HG03060 (cell line): ENCODE measurements at regions not wholly inside any gene's neighbourhood (a gene's known extent, or its start where the extent isn't known, plus 50 kb on each side); places are given as distances from the start of the nearest gene placed in this dataset.
"Not testable (repeated sequence)": the region's sequence is repeated elsewhere in the genome, so short reads cannot be mapped to it uniquely, and the experiment has no call there.

Source experiments
- ATAC-seq: cut with Tn5 transposase; IDR thresholded peaks from one replicate; pipeline ENCODE4 v1.9.1; 2021; ENCODE audit warnings: low read depth, moderate number of reproducible peaks; ENCODE audit not compliant: unreplicated experiment

DNA sequence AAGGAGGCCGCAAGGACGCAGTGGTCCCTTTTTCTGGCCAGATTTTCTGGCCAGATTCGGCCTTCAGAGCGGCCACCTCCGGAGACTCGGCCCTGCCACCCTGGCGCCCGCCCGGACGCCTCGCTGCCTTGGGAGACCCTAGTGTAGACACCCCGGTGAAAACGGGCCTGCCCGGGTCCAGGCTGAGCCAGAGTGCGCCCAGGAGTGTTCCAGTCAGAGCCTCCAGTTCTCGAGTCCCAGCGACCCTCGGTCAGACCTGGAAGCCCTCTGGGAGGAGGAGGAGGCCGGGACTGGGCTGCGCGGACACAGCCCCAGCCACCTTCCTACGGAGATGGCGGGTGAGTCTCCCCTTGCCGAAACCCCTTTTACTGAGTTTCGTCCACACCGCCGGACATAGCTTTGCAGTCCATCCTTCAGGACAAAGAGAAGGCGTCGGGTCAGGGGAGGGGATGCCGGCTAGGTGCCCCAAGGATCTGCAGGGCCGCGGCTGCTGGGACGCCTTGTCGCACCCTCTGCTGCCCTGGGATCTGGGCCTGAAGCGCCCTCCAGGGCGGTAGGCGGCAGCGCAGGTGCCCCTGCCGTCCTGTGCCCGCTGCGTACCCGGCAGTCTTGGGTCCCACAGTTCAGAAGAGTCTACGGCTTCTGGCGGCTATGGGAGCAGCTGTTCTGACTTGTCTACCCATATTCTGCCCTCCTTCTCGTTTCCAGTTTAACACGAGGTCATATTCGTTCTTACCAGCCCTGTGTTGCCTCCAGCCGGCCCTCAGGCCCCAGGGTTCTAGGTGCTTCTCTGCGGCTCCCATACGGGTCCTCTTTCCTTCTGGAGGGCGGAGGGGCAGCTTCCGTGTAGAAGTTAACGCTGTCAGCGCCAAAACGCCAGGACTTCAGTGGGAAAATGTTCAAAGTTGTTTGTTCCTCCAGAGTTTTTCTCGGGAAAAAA lies 1771.7 kb upstream of the CDH9 start:
- no peak for ATAC-seq

DNA sequence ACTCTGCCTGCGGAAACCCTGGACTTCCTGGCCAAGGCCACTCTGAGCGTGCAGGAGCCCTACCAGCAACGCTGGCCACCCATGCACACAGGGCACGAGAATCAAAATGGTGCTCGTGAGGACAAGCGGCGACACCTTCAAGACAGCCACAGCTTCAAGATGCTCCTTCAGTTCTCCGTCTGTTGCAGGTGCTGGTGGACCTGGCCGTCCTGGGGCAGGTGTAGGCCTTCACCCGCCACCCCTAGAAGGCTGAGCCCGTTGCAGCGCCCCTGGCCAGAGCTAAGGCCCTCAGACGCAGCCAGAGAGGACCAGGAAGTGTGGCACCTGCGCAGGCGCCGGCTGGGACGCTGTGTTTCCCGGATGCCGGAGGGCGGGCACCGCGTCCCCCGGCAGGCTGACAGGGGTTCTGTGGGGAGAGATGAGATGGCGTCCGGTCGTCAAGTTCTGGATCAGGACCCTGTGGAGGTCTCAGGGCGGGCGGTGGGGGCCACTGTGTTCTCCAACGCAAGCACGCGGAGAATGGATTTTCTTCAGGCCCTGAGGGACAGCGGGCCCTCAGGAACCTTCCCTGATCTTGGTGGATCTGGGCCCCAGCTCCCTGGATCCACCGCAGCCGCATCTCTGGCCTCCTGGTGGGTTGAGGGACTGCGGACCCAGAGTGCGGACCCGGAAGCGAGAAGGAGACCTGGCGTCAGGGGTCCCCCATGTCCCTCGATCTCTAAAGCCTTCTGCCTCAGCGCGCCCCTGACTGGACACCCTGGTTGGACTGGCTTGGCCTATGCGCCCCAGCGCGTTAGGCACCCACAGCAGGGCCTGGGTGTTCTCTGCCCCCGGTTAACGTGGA lies 1770.8 kb upstream of the CDH9 start:
- ATAC-seq = no peak

DNA sequence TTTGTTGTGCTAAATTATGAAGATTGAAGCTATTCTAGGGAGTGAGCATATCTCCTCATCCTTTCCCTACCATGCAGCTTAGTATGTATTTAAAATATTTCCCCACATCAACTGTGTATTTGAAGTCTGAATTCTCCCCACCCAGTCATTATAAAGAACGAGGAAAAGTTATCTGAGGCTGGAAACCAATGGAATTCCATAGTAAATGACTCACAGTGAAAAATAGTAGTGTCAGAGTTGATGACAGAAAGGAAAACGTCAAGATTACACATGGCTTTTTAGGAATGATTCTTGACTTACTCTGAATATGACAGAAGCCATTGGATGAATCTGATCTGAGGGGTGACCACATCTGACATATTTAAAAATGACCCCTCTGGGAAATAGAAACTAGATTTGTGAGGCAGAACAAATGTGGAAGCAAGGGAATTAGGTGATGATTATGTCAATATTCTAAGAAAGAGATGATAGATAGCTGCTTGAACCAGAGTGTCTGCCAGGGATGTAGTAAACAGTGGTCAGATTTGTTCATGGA lies 1768.9 kb upstream of the CDH9 start:
- ATAC-seq = no peak

DNA sequence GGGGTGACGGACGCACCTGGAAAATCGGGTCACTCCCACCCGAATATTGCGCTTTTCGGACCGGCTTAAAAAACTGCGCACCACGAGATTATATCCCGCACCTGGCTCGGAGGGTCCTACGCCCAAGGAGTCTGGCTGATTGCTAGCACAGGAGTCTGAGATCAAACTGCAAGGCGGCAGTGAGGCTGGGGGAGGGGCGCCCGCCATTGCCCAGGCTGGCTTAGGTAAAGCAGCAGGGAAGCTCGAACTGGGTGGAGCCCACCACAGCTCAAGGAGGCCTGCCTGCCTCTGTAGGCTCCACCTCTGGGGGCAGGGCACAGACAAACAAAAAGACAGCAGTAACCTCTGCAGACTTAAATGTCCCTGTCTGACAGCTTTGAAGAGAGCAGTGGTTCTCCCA lies 1760.6 kb upstream of the CDH9 start:
- ATAC-seq = not testable (repeated sequence)

DNA sequence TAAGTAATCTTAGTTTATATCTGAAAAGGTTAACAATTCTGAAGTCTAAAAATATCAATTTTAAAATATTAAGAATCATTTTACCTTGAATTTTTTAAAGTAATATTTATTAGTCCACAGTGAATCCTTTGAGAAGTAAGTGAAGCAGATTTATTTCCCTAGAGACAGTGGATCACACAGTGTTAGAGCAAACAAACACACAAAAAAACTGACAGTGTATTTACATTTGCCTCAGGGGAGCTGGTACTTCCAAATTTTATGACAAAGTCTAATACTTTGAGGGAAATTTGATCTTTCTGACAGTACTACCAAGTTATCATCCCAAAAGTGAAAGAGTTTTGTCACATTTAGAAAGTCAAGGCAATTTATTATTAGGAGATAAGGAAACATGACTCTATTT lies 1750.6 kb upstream of the CDH9 start:
- ATAC-seq = no peak

DNA sequence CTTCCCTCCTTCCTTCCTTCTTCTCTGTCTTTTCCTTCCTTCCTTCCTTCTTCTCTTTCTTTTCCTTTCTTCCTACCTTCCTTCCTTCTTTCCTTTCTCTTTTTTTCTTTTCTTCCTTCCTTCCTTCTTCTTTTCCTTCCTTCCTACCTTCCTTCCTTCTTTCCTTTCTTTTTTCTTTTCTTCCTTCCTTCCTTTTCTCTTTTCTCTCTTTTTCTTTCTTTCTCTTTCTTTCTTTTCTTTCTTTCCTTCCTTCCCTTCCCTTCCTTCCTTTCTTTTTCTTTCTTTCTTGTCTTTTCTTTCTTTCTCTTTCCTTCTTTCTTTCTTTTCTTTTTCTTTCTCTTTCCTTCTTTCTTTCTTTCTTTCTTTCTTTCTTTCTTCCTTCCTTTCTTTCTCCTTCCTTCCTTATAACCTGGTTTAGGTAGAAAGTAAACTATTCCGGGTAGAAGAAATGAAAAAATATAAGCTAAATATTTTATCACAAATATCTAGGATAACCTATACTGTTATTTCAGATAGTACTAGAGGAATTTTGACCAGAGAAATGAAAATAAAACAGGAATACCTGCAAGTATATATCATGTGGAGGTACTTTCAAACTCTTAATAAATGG lies 1741.8 kb upstream of the CDH9 start:
- no peak for ATAC-seq

DNA sequence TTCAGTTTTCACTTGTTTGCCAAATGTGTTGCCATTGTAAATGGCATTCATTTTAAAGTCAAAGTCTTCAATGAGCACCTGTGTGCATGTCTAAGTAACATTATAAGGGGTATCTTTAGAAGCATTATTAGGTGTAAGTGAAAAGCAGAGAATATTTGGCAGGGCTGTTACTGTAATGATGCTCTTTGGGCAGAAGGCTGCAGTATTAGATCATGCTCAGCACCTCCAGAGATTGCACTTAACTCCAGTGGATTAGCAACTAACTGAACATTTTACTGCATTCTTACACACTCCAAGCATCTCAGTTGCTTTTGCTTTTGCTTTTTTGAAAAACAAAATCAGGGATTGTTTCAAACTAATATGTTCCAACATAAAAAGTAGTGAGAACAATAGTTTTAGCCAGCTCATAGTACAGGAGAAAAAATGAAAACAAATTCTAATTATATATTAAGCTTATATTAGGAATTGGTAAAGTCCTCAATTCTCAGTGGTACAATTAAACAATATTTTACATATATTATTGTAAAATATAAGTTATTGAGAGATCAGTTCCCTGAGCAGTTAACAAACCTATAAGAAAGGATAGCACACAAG lies 1740.9 kb upstream of the CDH9 start:
- no peak for ATAC-seq

DNA sequence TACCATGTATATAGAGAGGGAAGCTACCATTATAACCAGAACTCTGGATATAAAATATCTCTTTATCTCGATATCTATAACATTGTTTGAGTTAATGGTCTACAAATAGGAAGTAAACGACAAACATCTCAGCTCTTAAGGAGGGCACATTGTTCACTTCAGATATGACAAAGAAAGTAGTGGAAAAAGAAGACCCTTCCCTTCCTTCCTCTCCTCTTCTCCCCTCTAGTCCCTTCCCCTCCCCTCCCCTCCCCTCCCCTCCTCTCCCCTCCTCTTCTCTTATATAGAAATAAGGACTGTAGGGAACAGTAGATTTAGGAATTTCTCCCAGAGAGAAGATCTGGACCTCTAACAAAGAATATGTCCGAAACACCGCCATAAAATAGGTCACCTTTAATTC lies 1731.9 kb upstream of the CDH9 start:
- no peak for ATAC-seq

DNA sequence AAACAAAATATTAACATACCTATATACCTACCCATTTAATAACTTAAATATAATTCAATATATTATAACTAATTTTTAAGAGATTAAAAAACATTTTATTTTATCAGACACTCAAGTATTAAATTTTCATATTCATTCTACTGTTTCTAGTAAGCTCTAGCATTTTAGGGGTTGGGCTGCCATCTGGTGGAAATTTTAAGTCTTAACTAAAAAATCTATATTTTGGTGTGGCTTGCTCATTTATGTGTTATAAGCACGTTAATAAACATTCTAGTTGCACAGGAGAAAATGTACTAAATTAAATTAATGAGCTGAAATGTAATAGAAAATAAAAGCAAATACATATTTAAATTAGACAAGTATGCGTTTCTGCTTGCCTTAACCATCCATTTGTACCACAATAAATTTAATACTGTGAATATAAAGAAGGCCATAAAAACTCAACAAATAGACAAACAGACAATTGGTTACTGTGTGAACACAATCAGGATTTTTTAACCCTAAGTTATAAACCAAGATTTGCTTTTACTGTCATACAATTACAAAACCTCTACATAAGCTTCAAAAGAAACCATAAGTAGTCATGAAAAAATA lies 1728.3 kb upstream of the CDH9 start:
- ATAC-seq = no peak

DNA sequence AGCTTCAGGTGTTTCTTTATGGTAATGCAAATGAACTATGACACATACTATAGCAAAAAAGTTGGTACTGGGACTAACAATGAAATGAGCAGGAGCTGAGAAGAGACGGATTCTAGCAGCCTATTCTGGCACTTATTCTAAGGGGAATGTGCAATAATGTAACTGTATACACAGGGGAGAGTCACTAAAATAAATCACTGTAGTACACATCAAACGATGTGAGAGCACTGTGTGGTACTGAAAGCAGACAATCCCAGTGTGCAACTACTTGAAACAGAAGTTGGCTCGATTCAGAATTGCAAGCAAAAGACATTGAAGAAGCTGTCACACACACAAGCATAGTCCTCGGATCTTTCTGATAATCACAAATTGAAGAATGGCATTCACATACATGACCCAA lies 1713.0 kb upstream of the CDH9 start:
- ATAC-seq = no peak

DNA sequence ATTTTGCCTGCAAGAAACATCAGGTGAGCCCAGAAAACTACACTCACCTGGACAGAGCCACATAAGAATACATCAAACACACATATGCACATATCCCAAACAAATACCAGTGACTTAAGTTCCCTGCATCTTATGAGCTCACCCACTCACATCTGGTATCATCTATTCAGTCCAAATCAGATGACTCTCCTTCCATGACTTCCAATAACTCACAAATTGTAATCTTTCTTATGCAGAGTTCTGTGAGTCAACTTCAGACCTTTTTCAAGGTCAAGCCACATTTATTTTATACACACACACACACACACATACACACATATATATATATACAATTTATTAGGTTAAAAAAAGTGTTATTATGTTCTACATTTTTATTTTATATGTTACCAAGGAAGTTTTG lies 1711.9 kb upstream of the CDH9 start:
- ATAC-seq = no peak

DNA sequence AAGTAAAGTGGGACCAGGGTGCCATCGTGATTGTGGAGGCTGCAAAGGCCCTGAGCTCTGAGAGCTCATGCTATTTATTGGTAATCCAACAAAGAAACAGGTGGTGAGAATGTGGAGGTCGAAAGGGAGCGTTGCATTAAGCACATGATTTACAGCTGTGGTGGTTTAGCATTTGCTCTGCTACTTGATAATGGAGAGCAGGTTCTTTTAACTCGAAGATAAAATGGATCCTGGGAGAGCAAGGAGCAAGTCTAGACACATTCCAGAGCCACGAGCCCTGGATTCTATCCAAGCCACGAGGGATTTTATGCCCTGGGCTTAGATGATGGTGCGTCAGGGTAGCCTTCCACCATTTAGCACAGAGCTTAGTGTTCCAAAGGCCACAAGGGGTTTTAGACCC lies 1710.1 kb upstream of the CDH9 start:
- no peak for ATAC-seq

DNA sequence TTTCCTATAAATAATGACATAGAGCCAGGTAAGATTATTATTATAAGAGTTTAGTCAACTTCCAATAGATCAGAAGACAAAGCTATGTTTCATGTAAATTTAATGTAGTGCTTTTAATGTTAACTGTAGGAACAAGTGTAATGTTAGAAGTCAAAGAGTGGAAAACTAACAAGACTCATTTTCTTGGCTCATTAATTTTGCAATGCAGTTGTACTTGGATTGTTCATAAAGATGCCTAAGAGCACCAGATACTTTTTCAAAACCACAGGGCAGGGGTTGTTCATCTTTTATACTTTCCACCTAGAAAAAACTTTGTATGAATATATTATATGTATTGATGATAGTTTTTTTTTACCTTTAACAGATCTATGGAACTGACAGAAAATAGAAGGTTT lies 1705.3 kb upstream of the CDH9 start:
- no peak for ATAC-seq

DNA sequence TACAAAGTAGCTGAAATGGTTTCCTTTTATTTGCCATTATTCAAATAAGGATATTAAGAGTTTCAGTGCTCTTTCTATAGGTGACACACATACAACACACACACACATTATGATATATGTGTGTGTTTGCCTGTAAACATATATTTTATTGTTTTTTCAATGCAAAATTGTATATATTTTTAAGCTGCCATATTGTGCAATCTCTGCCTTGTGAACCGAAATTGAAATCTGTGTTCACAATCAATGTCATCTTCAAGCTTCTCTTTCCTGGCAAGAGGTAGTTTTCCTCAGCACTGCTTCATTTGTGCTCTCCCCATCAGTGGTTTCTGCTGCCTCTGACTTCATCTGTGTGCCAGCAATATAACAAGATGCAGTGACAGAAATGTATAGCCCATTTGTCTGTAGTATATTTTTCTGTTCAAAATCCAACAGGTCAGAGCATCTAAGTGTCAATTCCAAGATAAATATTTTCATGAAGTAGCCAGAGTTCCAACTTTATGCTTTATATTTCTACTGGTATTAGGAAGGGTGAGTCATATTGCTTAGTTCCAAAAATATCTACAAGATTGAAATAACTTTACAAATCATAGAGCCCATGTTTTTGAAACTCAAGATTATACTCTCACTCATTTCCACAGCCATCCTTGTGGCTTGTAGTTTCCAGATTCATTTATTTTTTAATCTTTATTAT lies 1704.8 kb upstream of the CDH9 start:
- no peak for ATAC-seq

DNA sequence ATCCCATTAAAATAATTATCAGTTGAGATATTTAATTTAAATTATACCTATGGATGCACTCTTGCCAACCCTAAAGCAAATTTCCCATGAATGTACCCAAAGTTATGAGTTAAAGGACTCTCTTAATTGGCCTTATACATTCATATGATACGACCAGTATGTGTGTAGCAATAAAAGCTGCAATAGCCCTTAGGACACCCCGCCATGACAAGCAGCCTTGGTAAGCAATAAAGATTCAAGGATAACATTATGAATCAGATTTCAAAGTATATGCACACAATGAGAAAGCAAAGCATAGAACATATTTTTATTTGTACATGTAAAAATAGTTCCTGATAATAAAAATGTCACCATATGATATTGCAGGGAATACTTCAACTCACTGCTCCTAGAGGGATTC lies 1699.3 kb upstream of the CDH9 start:
- ATAC-seq = no peak

DNA sequence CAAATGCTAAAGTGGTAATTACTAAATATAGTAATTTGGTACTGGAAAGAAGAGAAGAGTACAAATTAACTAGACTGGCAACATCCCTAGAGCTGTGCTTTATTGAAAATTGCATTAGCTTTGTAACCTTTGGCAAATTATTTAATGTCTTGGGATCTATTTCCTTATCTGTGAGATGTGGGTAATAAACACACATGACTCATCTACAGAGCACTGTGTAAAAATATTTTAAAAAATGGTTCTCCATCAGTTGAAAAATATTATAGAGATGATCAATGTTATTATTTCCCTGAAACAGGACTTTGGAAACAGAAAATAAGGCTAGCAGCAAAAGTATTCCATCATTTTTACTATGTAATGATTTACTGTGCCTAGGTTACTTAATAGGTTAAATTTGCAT lies 1698.8 kb upstream of the CDH9 start:
- no peak for ATAC-seq

DNA sequence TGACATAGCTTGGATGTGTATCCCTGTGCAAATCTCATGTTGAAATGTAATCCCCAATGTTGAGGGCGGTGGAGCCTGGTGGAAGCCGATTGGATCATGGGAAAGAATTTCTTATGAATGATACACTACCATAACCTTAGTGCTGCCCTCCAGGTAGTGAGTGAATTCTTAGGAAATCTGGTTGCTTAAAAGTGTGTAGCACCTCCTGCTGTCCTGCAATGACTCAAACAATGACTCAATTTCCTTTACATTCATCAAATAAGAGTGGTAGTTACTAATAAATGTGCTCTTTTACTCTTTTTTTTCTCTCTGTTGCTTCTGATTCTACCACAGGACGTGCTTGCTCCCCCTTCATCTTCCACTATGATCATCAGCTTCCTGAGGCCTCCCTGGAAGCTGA lies 1696.0 kb upstream of the CDH9 start:
- ATAC-seq = no peak

DNA sequence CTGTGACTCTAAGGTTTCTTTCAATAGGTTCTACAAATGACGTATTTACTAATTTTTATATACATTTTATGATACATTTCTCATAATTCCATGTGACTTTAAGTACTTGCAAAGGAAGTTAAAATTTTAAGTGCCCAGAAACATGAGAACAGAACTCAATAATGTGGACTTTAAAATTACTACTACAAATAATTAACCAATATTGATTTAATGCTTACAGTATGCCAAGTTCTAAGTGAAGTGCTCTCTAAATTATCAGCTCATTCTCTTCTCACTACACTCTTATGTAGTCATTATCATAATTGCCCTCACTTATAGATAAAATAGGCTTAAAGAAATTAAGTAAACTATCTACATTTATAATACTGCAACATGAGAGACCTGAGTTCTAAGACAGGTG lies 1690.7 kb upstream of the CDH9 start:
- ATAC-seq = no peak

DNA sequence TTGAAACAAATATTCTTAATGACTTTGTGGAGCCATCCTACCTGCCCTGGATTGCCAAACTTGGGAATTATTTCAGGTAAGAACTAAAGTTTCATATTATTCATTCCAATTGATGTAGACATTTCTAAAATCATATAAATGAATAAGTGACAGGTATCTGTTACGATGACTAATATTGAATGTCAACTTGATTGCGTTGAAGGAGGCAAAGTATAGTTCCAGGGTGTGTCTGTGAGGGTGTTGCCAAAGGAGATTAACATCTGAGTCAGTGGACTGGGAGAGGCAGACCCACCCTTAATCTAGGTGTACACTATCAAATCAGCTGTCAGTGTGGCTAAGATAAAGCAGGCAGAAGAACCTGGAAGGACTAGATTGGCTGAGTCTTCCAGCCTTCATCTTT lies 1688.4 kb upstream of the CDH9 start:
- ATAC-seq = no peak

DNA sequence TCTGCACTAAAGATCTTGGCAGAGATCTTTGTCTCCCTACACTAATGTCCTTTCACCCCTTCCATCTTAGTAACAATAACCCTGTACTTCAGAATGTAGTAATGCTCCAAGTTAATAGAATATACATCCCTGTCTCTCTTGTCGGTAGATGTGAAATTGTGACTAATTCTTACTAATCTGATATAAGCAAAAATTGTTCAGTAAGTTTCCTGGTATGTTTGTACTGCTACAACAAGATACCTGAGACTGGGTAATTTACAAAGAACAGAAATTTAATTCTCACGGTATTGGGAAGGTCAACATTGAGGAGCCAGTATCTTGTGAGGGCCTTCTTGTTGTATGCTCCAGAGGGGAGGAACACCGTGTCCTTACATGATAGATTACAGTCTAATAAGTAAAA lies 1686.6 kb upstream of the CDH9 start:
- no peak for ATAC-seq
